GM19240 (cell line): ENCODE measurements at regions not wholly inside any gene's neighbourhood (a gene's known extent, or its start where the extent isn't known, plus 50 kb on each side); places are given as distances from the start of the nearest gene placed in this dataset.
"Not testable (repeated sequence)": the region's sequence is repeated elsewhere in the genome, so short reads cannot be mapped to it uniquely, and the experiment has no call there.

Experiments used
- DNase-seq: peaks from one replicate; pipeline ENCODE4 v3.0.0; 2011; ENCODE audit warnings: low spot score; ENCODE audit not compliant: insufficient read length

- DNase-seq: no peak
These were observed 139.3 kb upstream of the ODAD2 start for GRCh38 chr10:28137907-28138880.

DNA sequence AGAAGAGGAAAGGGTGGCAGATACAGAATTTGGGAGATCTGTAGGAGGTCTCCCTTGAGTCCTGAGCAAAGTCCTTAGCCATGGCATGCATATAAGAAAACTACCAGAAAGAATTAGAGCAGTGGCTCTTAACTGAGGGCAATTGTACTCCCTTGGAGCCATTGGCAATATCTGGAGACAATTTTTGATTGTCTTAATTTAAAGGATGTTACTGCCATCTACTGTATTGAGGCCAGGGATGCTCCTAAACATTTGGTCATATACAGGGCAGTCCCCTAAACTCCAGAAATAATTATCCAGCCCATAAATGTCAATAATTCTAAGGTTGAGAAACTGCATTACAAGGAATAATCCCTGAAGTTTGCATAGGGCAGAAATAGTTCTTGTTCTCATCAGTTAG, 136.4 kb upstream of the ODAD2 start:
- DNase-seq: no peak

- DNase-seq: no peak
These were observed 131.4 kb upstream of the ODAD2 start for GRCh38 chr10:28130267-28130666.

GRCh38 chr10:28127881-28128280, 129.0 kb upstream of the ODAD2 start:
- DNase-seq: no peak

- DNase-seq: no peak
These were observed 126.8 kb upstream of the ODAD2 start for GRCh38 chr10:28125701-28126100.

- no peak for DNase-seq
These were observed 121.9 kb upstream of the ODAD2 start for GRCh38 chr10:28120795-28121194.

- DNase-seq: no peak
These were observed 121.3 kb upstream of the ODAD2 start for GRCh38 chr10:28120043-28120749.

DNA sequence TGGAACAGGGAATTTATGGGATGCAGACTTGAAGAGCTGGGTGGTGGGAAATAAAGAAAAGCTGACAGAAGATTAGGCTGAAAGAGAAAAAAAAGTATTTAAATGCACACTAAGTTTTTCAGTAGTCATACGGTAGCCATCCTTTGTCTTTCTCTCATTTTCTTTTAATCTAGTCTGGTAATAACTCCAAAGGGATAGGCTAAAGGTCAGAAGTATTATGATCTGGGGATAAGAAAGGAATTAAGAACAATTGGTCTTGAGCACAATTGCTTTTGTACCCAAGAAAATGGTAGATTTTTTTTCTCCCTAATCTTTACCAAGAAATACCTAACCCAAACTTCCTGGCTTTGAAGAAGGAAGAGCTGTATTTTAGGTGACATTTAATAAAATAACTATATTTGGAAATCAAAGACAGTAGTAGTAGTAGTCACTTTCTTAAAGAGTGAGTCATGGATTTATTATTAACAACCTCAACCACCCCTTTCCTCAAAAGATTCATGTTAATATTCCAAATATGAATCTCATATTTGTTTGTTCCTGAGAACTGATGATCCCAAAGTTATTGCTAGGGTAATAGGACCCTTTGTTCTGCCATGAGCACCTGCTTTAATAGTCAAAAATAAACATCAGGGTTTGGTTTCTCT, 120.2 kb upstream of the ODAD2 start:
- no peak for DNase-seq

DNA sequence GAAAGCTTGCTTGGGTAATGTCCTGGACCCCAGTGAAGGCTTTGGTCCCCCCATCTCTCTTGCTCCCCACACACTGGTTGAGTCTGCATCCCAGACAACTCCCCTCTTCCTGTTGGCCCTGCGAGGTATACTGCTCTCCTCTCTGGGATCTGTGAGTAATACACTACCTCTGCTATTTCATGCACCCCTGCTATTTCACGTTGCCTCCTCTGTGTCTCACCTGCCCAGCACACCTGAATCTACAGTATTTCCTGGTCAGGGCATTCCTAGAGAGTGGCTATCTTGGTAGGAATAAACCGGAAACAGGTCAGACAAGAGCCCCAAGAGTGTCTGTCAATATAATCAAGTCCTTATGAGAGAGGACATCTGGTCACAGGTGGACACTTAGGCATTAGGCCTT, 114.3 kb upstream of the ODAD2 start:
- no peak for DNase-seq

DNA sequence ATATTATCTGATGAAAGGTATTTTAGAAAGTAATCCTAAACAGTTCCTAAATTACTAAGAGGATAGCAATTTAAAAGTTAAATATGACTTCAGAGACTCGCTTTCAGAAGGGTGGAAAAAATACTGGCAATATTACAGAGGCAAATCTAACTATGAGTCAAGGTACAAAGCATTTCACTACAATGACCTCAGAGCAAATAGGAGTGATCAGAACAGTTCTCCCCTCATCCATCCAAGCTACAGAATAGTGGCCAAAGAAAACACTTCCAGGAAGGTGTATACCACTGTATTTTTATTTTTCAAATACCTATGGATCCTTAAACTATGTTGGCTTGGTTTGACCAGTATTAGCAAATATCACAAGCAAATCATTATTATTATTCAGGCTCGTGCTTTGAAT, 112.8 kb upstream of the ODAD2 start:
- DNase-seq: no peak

GRCh38 chr10:28105561-28105960, 106.7 kb upstream of the ODAD2 start:
- no peak for DNase-seq

- no peak for DNase-seq
These were observed 98.8 kb upstream of the ODAD2 start for GRCh38 chr10:28097633-28098032.

GRCh38 chr10:28095791-28096378, 97.0 kb upstream of the ODAD2 start:
- DNase-seq: no peak

GRCh38 chr10:28094121-28094520, 95.2 kb upstream of the ODAD2 start:
- no peak for DNase-seq

DNA sequence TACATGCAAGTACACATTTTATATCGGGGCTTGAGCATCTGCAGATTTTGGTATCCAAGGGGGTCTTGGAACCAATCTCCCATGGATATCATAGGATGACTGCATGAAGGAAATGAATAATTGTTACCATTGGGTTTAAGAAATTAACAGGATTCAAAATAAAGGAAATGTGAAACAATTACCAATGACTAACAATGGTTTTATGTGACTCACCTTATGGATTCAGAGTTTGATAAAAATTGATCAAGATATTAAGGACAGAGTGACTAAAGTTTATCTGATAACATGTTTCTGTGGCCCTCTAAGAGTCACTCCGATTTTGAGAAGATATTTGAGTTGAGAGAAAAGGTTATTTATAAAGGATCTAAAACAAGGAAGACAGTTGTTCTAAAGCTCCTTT, 93.0 kb upstream of the ODAD2 start:
- no peak for DNase-seq

DNA sequence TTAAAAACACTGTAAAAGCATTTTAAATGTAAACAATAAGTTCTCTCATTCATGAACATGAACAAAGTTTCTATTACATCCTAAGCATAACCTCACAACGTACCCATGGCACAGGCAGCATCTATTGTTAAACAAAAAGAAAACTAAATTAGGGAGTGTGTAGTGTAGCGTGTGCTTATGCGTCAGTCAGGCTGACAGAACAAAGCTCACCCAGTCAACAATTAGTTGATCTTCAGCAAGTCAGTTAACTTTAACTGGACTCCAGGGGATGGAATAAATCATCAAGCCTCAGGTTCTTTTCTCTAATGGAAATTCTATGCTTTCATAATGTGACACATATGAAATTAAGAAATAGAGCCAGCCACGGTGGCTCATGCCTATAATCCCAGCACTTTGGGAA, 91.6 kb upstream of the ODAD2 start:
- DNase-seq: no peak

DNA sequence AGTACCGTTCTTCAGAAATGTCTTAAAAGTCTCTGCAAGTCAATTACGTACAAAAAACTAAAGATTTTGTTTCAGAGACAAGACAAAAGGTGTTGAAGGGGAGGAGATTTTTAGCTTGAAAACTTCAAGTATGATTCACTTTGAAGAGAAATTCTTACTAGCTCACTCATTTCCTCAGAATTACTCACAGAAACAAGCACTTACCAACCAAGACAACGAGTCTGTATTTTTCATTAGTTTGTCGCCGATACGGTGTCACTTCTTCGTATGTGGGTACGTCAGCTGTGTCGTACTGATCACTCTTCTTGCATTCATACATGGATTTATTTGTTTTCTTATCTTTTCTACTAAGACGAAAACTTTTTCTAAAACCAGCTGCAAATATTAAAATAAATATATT, 90.6 kb upstream of the ODAD2 start:
- no peak for DNase-seq

- no peak for DNase-seq
These were observed 88.9 kb upstream of the ODAD2 start for GRCh38 chr10:28087661-28088351.

DNA sequence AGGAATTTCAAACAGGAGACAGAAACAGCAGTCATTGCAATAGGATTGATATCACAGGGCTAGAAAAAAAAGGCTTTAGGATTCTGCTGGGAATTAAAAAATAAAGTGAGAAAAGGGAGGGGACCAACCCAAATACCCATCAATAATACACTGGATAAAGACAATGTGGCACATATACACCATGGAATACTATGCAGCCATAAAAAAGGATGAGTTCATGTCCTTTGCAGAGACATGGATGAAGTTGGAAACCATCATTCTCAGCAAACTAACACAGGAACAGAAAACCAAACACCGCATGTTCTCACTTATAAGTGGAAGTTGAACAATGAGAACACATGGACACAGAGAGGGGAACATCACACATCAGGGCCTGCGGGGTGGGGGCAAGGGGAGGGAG, 86.9 kb upstream of the ODAD2 start:
- DNase-seq: not testable (repeated sequence)

DNA sequence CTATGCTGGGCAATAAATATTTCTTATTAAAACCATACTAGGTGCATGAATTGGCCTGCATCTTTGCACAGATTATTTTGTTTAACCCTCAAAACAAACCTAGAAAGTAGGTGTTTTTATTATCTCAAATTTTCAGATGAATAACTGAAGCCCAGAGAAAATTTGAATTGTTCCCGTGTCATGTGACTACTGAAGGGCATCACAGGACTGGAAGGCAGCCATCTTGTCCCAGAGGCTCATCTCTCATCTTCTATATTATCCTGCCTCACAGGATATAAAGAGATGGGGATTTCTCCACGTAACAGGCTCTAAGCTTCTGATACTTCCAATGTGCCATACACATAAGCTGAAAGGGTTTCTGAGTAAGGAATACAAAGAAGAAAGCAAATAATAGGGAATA, 84.0 kb upstream of the ODAD2 start:
- no peak for DNase-seq

DNA sequence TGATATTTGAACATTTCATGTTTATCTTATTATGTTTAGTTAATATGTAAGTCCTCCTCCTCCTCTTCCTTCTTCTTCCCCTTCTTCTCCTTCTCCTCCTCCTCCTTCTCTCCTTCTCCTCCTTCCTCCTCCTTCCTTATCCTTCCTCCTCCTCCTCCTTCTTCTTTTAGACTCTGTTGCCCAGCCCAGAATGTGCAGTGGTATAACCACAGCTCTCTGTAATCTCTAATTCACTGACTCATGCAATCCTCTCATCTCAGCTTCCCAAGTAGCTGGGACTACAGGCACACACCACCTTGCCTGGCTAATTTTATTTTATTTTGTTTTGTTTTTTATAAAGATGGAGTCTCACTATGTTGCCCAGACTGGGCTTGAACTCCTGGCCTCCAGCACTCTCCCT, 83.4 kb upstream of the ODAD2 start:
- no peak for DNase-seq
